Lower leg skin (tissue), 4 donors: ENCODE measurements at regions not wholly inside any gene's neighbourhood (a gene's known extent, or its start where the extent isn't known, plus 50 kb on each side); places are given as distances from the start of the nearest gene placed in this dataset.

Experiments
- DNase-seq, 2 donors: peaks; one replicate each; pipeline ENCODE4 v3.0.0-alpha.2; 2019; ENCODE audit warnings: low spot score in 2 of 2
- H3K4me3 ChIP-seq: fragments of 200-600 bp; sonication (generic); 2 replicates; pipeline ENCODE4 v1.5.1; 2017; ENCODE audit warnings: mild to moderate bottlenecking, low read depth; ENCODE audit not compliant: poor library complexity, severe bottlenecking
- POLR2A ChIP-seq, 2 donors: fragments of 450-650 bp; IDR thresholded peaks; one replicate each; pipeline ENCODE4 v1.6.1; 2016 to 2017; ENCODE audit warnings: antibody characterized with exemption in 2 of 2, mild to moderate bottlenecking in 1 of 2, moderate library complexity in 1 of 2
- WGBS, 2 donors: methylation state at CpG; one replicate each; pipeline ENCODE4 v1.1.5; 2018; 5-methylcytosine and 5-hydroxymethylcytosine counted together
- intact Hi-C: fragments of 100-400 bp; cut with DNase I; formaldehyde crosslinking; loops from one replicate; pipeline ENCODE4 v1.15.0; 2023; ENCODE audit warnings: low total_unique reads
- TF ChIP-seq, protein P1 (sequence below), 3 donors: fragments of 450-650 bp; IDR thresholded peaks; one replicate each; pipeline ENCODE4 v1.5.1; 2016; ENCODE audit warnings: antibody characterized with exemption in 3 of 3, mild to moderate bottlenecking in 3 of 3, moderate library complexity in 2 of 3

DNA sequence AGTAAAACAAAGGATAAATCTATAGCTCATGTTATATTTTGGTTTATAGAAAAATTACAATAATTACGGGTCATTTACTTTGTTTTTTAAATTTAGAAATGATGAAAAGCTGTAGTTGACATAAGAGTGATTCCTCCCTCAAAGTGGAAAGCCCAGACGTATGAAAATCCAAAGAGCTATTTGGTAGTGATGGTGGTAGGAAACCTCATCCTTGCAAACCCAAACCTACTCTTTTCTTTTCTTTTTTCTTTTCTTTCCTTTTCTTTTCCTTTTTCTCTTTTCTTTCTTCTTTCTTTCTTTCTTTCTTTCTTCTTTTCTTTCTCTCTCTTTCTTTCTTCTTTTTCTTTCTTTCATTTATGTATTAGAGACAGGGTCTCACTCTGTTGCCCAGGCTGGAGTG is 190.3 kb upstream of the RASSF8 start:
- intact Hi-C loops = no loop called here
- TF ChIP-seq POLR2A (IDR thresholded peaks at IDR 0.05) = no peak
- TF ChIP-seq, protein P1, sequence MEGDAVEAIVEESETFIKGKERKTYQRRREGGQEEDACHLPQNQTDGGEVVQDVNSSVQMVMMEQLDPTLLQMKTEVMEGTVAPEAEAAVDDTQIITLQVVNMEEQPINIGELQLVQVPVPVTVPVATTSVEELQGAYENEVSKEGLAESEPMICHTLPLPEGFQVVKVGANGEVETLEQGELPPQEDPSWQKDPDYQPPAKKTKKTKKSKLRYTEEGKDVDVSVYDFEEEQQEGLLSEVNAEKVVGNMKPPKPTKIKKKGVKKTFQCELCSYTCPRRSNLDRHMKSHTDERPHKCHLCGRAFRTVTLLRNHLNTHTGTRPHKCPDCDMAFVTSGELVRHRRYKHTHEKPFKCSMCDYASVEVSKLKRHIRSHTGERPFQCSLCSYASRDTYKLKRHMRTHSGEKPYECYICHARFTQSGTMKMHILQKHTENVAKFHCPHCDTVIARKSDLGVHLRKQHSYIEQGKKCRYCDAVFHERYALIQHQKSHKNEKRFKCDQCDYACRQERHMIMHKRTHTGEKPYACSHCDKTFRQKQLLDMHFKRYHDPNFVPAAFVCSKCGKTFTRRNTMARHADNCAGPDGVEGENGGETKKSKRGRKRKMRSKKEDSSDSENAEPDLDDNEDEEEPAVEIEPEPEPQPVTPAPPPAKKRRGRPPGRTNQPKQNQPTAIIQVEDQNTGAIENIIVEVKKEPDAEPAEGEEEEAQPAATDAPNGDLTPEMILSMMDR (IDR thresholded peaks at IDR 0.05) = no peak
- WGBS, 2 donors = 82 to 94% methylated on average over 2 of the region's 2 CpGs

DNA sequence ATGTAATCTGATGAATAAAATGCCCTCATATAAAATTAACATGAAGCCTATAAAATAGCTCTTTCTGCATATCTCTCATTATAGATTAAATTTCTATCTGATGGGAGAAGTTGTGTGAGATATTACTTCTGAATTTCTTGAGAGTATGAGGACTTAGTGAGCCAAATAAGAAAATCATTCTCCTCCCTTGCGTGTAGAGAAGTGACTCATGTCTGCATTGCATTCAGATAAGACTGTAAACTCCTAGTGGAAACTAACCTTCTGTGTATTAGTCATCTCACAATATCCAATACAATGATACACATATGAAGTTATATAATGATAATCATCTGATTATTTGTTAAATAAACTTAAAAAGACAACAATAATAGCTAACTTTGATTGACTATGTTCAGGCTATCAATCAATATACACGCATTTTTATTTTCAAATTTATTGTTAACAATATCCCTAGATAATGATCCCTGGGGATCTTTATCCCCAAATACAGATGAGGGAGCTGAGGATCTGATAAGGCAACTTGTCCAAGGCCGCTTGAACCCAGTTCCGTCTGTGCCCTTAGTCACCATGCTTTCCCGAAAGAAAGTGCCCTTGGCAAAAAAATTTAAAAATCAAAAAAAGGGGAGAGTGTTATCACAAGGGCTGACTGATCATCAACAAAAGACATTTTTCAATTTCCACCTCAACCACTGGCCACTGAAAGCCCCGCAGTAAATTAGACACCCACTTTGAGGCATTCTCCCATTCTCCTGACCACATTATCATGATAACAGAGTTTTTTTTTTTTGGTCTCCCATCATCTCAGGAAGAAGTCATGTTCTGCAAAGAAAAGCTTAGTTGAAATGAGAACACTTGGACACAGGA is 189.2 kb upstream of the RASSF8 start:
- TF ChIP-seq, protein P1 (IDR thresholded peaks at IDR 0.05) = no peak
- no peak for TF ChIP-seq POLR2A (IDR thresholded peaks at IDR 0.05)
- intact Hi-C loops = no loop called here
- H3K4me3 ChIP-seq = no peak overlapping the region
- WGBS, 2 donors = 62 to 69% methylated on average over 6 of the region's 6 CpGs
- DNase-seq = no peak

More for the DNA sequence above, 190.3 kb upstream of the RASSF8 start:
- no peak for DNase-seq
- H3K4me3 ChIP-seq = no peak overlapping the region

DNA sequence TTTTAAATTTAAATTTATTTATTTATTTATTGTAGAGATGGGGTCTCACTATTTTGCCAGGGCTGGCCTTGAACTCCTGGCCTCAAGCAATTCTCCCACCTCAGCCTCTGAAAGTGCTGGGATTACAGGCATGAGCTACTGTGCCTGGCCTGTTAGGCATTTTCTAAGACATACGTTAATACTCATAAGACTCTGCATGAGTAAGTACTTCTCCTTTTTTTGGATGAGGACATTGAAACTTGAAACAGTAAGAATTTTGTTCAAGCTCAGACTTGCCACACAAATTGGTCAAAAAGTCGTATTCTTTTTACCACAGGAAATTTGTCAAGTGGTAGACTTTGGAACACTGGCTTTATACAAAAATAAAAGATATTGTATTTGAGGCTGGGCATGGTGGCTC is 187.4 kb upstream of the RASSF8 start:
- DNase-seq = no peak
- TF ChIP-seq POLR2A (IDR thresholded peaks at IDR 0.05) = no peak
- TF ChIP-seq, protein P1 (IDR thresholded peaks at IDR 0.05) = no peak
- intact Hi-C loops = no loop called here
- WGBS, 2 donors = 17 to 29% methylated on average over 2 of the region's 2 CpGs
- no peak overlapping the region for H3K4me3 ChIP-seq

DNA sequence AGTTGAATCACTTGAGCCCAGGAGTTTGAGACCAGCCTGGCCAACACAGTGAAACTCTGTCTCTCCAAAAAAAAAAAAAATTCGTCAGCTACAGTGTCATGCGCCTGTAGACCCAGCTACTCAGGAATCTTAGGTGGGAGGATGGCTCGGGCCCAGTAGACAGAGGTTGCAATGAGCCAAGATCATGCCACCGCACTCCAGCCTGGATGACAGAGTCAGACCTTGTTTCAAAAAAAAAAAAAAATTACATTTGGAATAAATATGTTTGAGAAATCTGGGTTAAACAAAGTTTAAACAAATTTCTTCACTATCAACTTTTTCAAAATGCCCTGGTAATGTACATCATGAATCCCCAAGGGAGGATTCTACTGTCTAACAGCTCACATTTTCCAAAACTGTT is 187.0 kb upstream of the RASSF8 start:
- intact Hi-C loops = no loop called here
- TF ChIP-seq, protein P1 (IDR thresholded peaks at IDR 0.05) = no peak
- TF ChIP-seq POLR2A (IDR thresholded peaks at IDR 0.05) = no peak
- DNase-seq = no peak
- 76 to 86% methylated on average over 4 of the region's 4 CpGs for WGBS, 2 donors
- no peak overlapping the region for H3K4me3 ChIP-seq

DNA sequence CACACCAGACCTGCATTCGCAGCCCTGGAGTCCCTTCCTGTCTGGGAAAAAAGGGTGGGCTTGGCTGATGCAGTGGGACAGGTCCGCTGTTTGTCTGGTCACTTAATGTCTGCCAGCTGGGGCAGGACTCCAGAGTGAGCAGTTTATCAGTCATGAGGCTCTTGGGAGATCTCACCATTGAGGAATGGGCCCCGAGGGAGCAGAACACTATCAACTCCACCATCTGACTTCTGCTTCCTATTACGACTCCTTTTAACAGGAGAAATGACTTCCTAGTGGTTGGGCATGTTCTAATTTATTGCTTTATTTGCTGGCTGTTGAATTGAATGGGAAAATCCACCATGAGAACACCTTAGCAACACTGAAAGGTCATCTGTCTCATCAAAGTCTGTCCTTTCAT is 182.5 kb upstream of the RASSF8 start:
- TF ChIP-seq POLR2A (IDR thresholded peaks at IDR 0.05) = no peak
- TF ChIP-seq, protein P1 (IDR thresholded peaks at IDR 0.05) = no peak
- H3K4me3 ChIP-seq = no peak overlapping the region
- DNase-seq = no peak
- intact Hi-C loops = no loop called here
- WGBS, 2 donors = 28 to 32% methylated on average over 4 of the region's 4 CpGs
